PC-3 (cell line): ENCODE measurements at regions not wholly inside any gene's neighbourhood (a gene's known extent, or its start where the extent isn't known, plus 50 kb on each side); places are given as distances from the start of the nearest gene placed in this dataset.
"Not testable (repeated sequence)": the region's sequence is repeated elsewhere in the genome, so short reads cannot be mapped to it uniquely, and the experiment has no call there.

Experiments
- ATAC-seq: fragments of 200-7000 bp; cut with Tn5 transposase; 2 replicates; pipeline ENCODE4 v1.9.1; 2020; ENCODE audit warnings: mild to moderate bottlenecking, moderate library complexity
- BruUV-seq: library from RNA; stranded (reverse); fragments of 400-500 nt; replicated peaks from 2 replicates; lab custom pipeline; 2021; lab: Mats Ljungman, UMichigan
- CTCF ChIA-PET: fragments of 300-600 bp; sonication (Branson Sonifier 250); formaldehyde crosslinking; loops from one replicate; lab custom pipeline; 2022; ENCODE audit warnings: antibody characterized with exemption; lab: Charles Lee
- POLR2A ChIA-PET: fragments of 300-600 bp; sonication (Branson Sonifier 250); formaldehyde crosslinking; loops from one replicate; lab custom pipeline; 2022; ENCODE audit warnings: antibody characterized with exemption; ENCODE audit not compliant: unreplicated experiment; lab: Charles Lee
- DNase-seq: peaks from one replicate; pipeline ENCODE4 v3.0.0-alpha.2; 2015
- H2AFZ ChIP-seq: fragments of 300-600 bp; sonication (generic); 2 replicates; pipeline ENCODE4 v1.6.0; 2016; ENCODE audit warnings: antibody characterized with exemption, low read length
- H3F3A ChIP-seq: fragments of 300-600 bp; sonication (generic); one replicate; pipeline ENCODE4 v1.6.0; 2017; ENCODE audit warnings: antibody characterized with exemption, low read length, control low read depth, mild to moderate bottlenecking; ENCODE audit not compliant: unreplicated experiment
- H3K27ac ChIP-seq: fragments of 300-600 bp; sonication (generic); 2 replicates; pipeline ENCODE4 v1.5.1; 2016; ENCODE audit warnings: mild to moderate bottlenecking, low read length
- H3K27me3 ChIP-seq: fragments of 300-600 bp; sonication (generic); 2 replicates; pipeline ENCODE4 v1.6.1; 2016; ENCODE audit warnings: low read length, mixed read lengths
- H3K36me3 ChIP-seq: fragments of 300-600 bp; sonication (generic); 2 replicates; pipeline ENCODE4 v1.6.1; 2016; ENCODE audit warnings: low read depth, mixed run types, low read length, mixed read lengths
- H3K4me1 ChIP-seq: fragments of 300-600 bp; sonication (generic); 2 replicates; pipeline ENCODE4 v1.5.1; 2016; ENCODE audit warnings: low read length; ENCODE audit not compliant: insufficient read depth
- H3K4me2 ChIP-seq: fragments of 300-600 bp; sonication (generic); 2 replicates; pipeline ENCODE4 v1.6.0; 2016; ENCODE audit warnings: low read length
- H3K4me3 ChIP-seq: fragments of 300-600 bp; sonication (generic); 2 replicates; pipeline ENCODE4 v1.5.1; 2016; ENCODE audit warnings: mild to moderate bottlenecking, low read length, mixed read lengths
- H3K79me2 ChIP-seq: fragments of 300-600 bp; sonication (generic); 2 replicates; pipeline ENCODE4 v1.6.1; 2017; ENCODE audit warnings: low read length, mixed read lengths
- H3K9ac ChIP-seq: fragments of 300-600 bp; sonication (generic); 2 replicates; pipeline ENCODE4 v1.6.0; 2016; ENCODE audit warnings: mild to moderate bottlenecking, low read length
- H3K9me2 ChIP-seq: fragments of 300-600 bp; sonication (generic); replicated peaks from 2 replicates; pipeline ENCODE4 v1.6.1; 2016; ENCODE audit warnings: mixed run types, low read length, mixed read lengths
- H3K9me3 ChIP-seq: fragments of 300-600 bp; sonication (generic); 2 replicates; pipeline ENCODE4 v1.6.1; 2016; ENCODE audit warnings: low read length, mixed read lengths
- H4K20me1 ChIP-seq: fragments of 300-600 bp; sonication (generic); 2 replicates; pipeline ENCODE4 v1.6.1; 2016; ENCODE audit warnings: low read length, mixed read lengths
- CTCF ChIP-seq: fragments of 300-600 bp; sonication (generic); conservative IDR thresholded peaks from 2 replicates; pipeline ENCODE4 v1.5.1; 2017; ENCODE audit warnings: antibody characterized with exemption, low read depth, mild to moderate bottlenecking, low read length
- EZH2 ChIP-seq: fragments of 300-600 bp; sonication (generic); IDR thresholded peaks from one replicate; pipeline ENCODE4 v1.6.1; 2017; ENCODE audit warnings: antibody characterized with exemption, mild to moderate bottlenecking, low read length; ENCODE audit not compliant: unreplicated experiment
- EZH2phosphoT487 ChIP-seq: fragments of 300-600 bp; sonication (generic); IDR thresholded peaks from 2 replicates; pipeline ENCODE4 v1.6.1; 2018; ENCODE audit warnings: mild to moderate bottlenecking, antibody characterized with exemption, low read length, borderline replicate concordance
- intact Hi-C: fragments of 100-400 bp; cut with micrococcal nuclease; formaldehyde crosslinking; loops from 2 replicates; pipeline ENCODE4 v1.9.0; 2023

DNA sequence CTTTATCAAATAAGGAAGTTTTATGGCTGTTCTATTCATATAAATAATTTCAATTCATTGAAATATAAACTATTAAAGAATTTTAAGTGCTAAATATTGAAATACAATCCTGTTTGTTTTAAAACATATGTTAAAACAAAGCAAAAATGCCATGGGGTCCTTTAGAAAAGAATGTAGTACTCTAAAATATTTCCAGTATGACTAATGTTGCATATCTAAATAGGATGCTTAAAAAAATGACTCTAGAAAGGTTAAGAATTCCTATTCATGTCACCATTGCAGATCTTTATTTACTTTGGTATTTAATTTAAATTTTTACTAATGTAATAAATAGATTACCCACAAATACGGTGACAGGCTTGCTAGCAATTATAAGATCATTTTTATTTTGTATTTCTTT lies 132.3 kb downstream of the ZNF608 start:
- ATAC-seq (no peak), DNase-seq (no peak)
- Histone ChIP-seq H2AFZ (no peak overlapping the region), H3K27me3 (no peaks in the 10 kb centered on the region), H3K9me3 (no peaks in the 10 kb centered on the region), H4K20me1 (no peaks in the 10 kb centered on the region), H3K27ac (no peak overlapping the region), H3K4me3 (no peak overlapping the region), H3K4me2 (no peak overlapping the region), H3K79me2 (no peaks in the 10 kb centered on the region), H3K36me3 (no peaks in the 10 kb centered on the region), H3F3A (no peaks in the 10 kb centered on the region), H3K4me1 (no peaks in the 10 kb centered on the region), H3K9ac (no peak overlapping the region), H3K9me2 (no peaks in the 10 kb centered on the region)
- BruUV-seq: no TSS peak
- POLR2A ChIA-PET: no interaction called here
- intact Hi-C loops: no loop called here
- CTCF ChIA-PET: no interaction called here
- TF ChIP-seq CTCF: no peak
- TF ChIP-seq EZH2: no peak
- TF ChIP-seq EZH2phosphoT487: no peak

DNA sequence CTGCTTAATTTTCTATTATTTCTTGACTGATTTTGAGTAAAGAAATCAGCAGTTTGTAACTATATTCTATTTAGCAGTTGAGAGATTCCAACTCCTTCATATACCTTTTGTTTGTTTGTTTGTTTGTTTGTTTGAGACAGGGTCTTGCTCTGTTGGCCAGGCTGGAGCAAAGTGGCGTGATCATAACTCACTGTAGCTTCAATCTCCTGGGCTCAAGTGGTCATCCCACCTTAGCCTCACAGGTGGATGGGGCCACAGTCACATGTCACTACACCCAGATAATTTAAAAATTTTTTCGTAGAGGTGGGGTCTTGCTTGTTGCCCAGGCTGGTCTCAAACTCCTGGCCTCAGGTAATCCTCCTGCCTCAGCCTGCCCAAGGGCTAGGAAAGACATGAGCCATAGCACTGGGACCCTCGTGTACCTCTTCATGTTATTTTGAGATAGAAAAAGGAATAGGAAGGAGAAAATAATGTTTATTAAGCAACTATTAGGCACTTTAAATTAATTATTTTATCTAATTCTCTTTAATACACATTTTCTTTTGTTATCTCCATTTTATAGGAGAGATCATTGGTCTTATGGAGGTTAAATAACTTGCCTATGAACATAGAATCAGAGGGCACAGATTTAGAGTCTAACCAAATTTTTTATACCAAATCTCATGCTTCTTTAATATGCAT lies 133.0 kb downstream of the ZNF608 start:
- no peaks in the 10 kb centered on the region for H3K9me3 ChIP-seq
- no peaks in the 10 kb centered on the region for H4K20me1 ChIP-seq
- no peak for TF ChIP-seq EZH2
- H3K4me1 ChIP-seq: no peaks in the 10 kb centered on the region
- no peaks in the 10 kb centered on the region for H3K9me2 ChIP-seq
- no peak overlapping the region for H3K9ac ChIP-seq
- no peak overlapping the region for H3K4me3 ChIP-seq
- no peaks in the 10 kb centered on the region for H3K27me3 ChIP-seq
- ATAC-seq (no peak), DNase-seq (no peak)
- intact Hi-C loops: no loop called here
- no peaks in the 10 kb centered on the region for H3K36me3 ChIP-seq
- H2AFZ ChIP-seq: no peak overlapping the region
- no peak overlapping the region for H3K4me2 ChIP-seq
- H3F3A ChIP-seq: no peaks in the 10 kb centered on the region
- H3K79me2 ChIP-seq: no peaks in the 10 kb centered on the region
- BruUV-seq: no TSS peak
- POLR2A ChIA-PET: no interaction called here
- no peak overlapping the region for H3K27ac ChIP-seq
- CTCF ChIA-PET: no interaction called here

DNA sequence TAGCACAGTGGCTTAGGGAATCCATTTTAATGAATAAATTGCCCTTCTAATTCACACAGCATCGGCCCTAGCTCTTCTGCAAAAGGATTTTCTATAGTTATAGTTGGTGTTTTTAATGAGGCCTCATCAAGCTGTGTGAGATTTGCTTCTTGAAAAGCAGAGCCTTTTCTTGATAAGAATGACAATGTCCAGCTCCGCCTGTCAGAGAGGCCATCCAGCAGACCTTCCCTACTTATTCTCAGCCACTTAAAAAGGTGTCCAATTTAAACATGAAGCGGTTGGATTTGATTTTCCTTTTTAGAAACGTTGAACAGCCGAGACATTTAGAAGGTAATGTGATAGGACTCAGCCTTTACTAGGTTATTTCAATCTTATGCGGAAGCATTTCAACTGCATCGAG lies 134.4 kb downstream of the ZNF608 start:
- H3K79me2 ChIP-seq: no peaks in the 10 kb centered on the region
- no peaks in the 10 kb centered on the region for H3K9me2 ChIP-seq
- no peaks in the 10 kb centered on the region for H4K20me1 ChIP-seq
- ChIA-PET CTCF (no interaction called here), POLR2A (no interaction called here)
- no peak overlapping the region for H3K4me2 ChIP-seq
- no peak overlapping the region for H3K4me3 ChIP-seq
- no peaks in the 10 kb centered on the region for H3K4me1 ChIP-seq
- DNase-seq (no peak), ATAC-seq (no peak)
- H3K36me3 ChIP-seq: no peaks in the 10 kb centered on the region
- no peak overlapping the region for H3K27ac ChIP-seq
- H3K27me3 ChIP-seq: no peaks in the 10 kb centered on the region
- H3F3A ChIP-seq: no peaks in the 10 kb centered on the region
- H3K9ac ChIP-seq: no peak overlapping the region
- no peak for TF ChIP-seq EZH2phosphoT487
- TF ChIP-seq EZH2: no peak
- no peak for TF ChIP-seq CTCF
- intact Hi-C loops: no loop called here
- no TSS peak for BruUV-seq
- H3K9me3 ChIP-seq: no peaks in the 10 kb centered on the region
- H2AFZ ChIP-seq: no peak overlapping the region

DNA sequence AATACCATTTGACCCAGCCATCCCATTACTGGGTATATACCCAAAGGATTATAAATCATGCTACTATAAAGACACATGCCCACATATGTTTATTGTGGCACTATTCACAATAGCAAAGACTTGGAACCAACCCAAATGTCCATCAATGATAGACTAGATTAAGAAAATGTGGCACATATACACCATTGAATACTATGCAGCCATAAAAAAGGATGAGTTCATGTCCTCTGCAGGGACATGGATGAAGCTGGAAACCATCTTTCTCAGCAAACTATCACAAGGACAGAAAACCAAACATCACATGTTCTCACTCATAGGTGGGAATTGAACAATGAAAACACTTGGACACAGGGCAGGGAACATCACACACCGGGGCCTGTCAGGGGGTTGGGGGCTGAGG lies 135.2 kb downstream of the ZNF608 start:
- ATAC-seq, H3K9ac ChIP-seq, H3K79me2 ChIP-seq, H3K9me3 ChIP-seq, H3K27ac ChIP-seq, H2AFZ ChIP-seq, H3K36me3 ChIP-seq, H3K4me2 ChIP-seq, H3K9me2 ChIP-seq, CTCF ChIA-PET, intact Hi-C loops, H4K20me1 ChIP-seq, H3K4me1 ChIP-seq, POLR2A ChIA-PET, BruUV-seq, H3K4me3 ChIP-seq, H3K27me3 ChIP-seq, DNase-seq, H3F3A ChIP-seq: not testable (repeated sequence)

GRCh38 chr5:124609685-124610084 lies 136.8 kb downstream of the ZNF608 start:
- H3K9me2 ChIP-seq, intact Hi-C loops, H3K79me2 ChIP-seq, DNase-seq, H3K9me3 ChIP-seq, CTCF ChIA-PET, ATAC-seq, H4K20me1 ChIP-seq, H3F3A ChIP-seq, H3K27me3 ChIP-seq, H2AFZ ChIP-seq, H3K9ac ChIP-seq, POLR2A ChIA-PET, H3K4me2 ChIP-seq, H3K27ac ChIP-seq, H3K4me1 ChIP-seq, H3K4me3 ChIP-seq, BruUV-seq, H3K36me3 ChIP-seq: not testable (repeated sequence)
